ENCODE measurements at regions not wholly inside any gene's neighbourhood (a gene's known extent, or its start where the extent isn't known, plus 50 kb on each side); places are given as distances from the start of the nearest gene placed in this dataset.

DNA sequence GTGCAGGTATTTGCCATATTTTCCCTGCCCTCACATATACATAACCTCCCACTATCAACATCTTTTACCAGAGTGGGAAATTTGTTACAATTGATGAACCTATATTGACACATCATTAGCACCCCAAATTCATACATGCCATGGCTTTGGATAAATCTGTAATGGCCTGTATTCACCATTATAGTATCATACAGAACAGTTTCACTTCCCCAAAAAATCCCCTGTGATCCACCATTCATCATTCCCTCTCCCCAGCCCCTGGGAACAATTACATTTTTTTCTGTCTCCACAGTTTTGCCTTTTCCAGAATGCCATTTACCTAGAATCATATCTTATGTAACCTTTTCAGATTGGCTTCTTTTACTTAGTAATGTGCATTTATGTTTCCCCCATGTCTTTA lies 494.5 kb downstream of the RNF144A start (continued):
- TF ChIP-seq, protein P1, sequence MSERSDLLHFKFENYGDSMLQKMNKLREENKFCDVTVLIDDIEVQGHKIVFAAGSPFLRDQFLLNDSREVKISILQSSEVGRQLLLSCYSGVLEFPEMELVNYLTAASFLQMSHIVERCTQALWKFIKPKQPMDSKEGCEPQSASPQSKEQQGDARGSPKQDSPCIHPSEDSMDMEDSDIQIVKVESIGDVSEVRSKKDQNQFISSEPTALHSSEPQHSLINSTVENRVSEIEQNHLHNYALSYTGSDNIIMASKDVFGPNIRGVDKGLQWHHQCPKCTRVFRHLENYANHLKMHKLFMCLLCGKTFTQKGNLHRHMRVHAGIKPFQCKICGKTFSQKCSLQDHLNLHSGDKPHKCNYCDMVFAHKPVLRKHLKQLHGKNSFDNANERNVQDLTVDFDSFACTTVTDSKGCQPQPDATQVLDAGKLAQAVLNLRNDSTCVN (tag by site-specific recombination; optimal IDR thresholded peaks at IDR 0.05), result no peak
- TF ChIP-seq ZNF37A (tag by site-specific recombination; IDR thresholded peaks at IDR 0.05) (no peak), ZNF792 (tag by site-specific recombination; IDR thresholded peaks at IDR 0.05) (no peak), ZSCAN5A (tag by site-specific recombination; IDR thresholded peaks at IDR 0.05) (no peak)

DNA sequence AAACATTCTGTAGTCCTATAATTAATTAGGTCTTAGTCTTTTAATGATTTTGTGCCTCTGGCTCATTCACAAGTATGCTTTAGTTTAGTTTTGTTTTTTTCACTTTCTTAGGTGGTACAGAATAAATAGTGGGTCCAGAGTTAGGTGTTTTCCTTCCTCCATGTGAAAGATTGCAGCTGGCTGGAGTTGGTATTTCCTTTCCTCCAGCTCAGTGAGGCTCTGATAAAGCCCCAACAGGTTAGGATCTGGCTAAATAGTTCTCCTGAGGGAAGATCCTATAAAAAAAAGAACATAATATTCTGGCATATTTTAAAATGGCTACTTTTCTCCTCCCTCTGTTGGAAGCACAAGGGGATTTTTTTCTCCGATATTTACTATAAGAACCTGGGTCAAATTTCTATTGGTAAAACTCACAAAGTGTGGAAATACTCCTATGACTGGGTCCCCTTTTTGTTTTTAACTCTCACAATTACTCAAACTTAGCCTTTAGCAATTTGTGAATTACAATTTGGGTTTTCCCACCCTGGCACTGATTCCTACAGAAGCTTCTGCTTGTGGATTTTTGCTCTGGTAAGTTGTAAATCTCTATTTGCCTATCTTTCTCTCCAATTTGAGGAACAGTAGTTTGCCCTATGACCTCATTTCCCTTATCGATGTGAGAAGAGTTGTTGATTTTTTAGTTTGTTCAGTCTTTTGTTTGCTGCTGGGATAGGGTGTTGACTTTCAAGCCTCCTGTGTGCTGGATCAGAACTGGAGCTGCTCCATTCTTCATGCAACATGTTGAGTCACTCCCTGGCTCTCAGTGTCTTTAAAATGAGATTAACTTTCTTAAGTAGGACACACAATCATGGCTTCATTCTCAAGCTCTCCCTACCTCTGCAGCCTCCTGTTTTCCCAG lies 500.9 kb downstream of the RNF144A start:
- no peak for TF ChIP-seq ZNF76 (tag by site-specific recombination; IDR thresholded peaks at IDR 0.05; ENCODE audit: borderline replicate concordance, low read depth)
- no peak for TF ChIP-seq YY2 (tag by site-specific recombination; IDR thresholded peaks at IDR 0.05)
- no peak for TF ChIP-seq ZBTB48 (tag by site-specific recombination; IDR thresholded peaks at IDR 0.05)
- no peak for TF ChIP-seq ZNF416 (tag by site-specific recombination; IDR thresholded peaks at IDR 0.05)
- no peak for TF ChIP-seq ZNF621 (tag by site-specific recombination; IDR thresholded peaks at IDR 0.05)
- TF ChIP-seq KLF9 (tag by site-specific recombination; IDR thresholded peaks at IDR 0.05; ENCODE audit: low read depth), result no peak
- Histone ChIP-seq H3K4me1 (ENCODE audit: control insufficient read depth, insufficient read depth, low read length) (no peaks in the 10 kb centered on the region), H3K9me3 (ENCODE audit: control insufficient read depth, insufficient read depth, low read depth, low read length) (no peaks in the 10 kb centered on the region), H3K27ac (ENCODE audit: extremely low read depth, low read depth, low read length) (no peak overlapping the region), H3K36me3 (ENCODE audit: control insufficient read depth in 2 of 2, insufficient read depth in 1 of 2, low read length in 2 of 2) (no peaks in the 10 kb centered on the region), H3K4me3 (ENCODE audit: low read depth, low read length) (no peak overlapping the region)
- ChIA-PET POLR2A (no interaction called here), CTCF (interaction anchor here (3.6 kb wide), 1 partner anchor 9 kb away, joined by 16 read pairs; no protein-coding TSS in a partner anchor)

GRCh38 chr2:7419186-7419585 lies 502.0 kb downstream of the RNF144A start:
- H3K4me1 ChIP-seq (ENCODE audit: control insufficient read depth, insufficient read depth, low read length), result no peaks in the 10 kb centered on the region
- H3K36me3 ChIP-seq (ENCODE audit: control insufficient read depth in 2 of 2, insufficient read depth in 1 of 2, low read length in 2 of 2), result no peaks in the 10 kb centered on the region
- ChIA-PET CTCF (interaction anchor here (3.6 kb wide), 1 partner anchor 8 kb away, joined by 16 read pairs; no protein-coding TSS in a partner anchor), POLR2A (no interaction called here)
- H3K4me3 ChIP-seq (ENCODE audit: low read depth, low read length), result no peak overlapping the region
- no peak overlapping the region for H3K27ac ChIP-seq (ENCODE audit: extremely low read depth, low read depth, low read length)
- no peaks in the 10 kb centered on the region for H3K9me3 ChIP-seq (ENCODE audit: control insufficient read depth, insufficient read depth, low read depth, low read length)
- TF ChIP-seq TCF7L2 (IDR thresholded peaks at IDR 0.05; ENCODE audit: borderline replicate concordance, low read depth, low read length) (no peak), FEZF1 (tag by site-specific recombination; IDR thresholded peaks at IDR 0.05) (no peak), MYNN (tag by site-specific recombination; IDR thresholded peaks at IDR 0.05; ENCODE audit: borderline replicate concordance) (no peak), ZNF24 (tag by site-specific recombination; IDR thresholded peaks at IDR 0.05) (no peak), ZNF140 (tag by site-specific recombination; IDR thresholded peaks at IDR 0.05) (no peak), ZNF777 (tag by site-specific recombination; IDR thresholded peaks at IDR 0.05; ENCODE audit: borderline replicate concordance) (no peak), ZNF510 (tag by site-specific recombination; IDR thresholded peaks at IDR 0.05; ENCODE audit: insufficient replicate concordance) (no peak), ZNF549 (tag by site-specific recombination; IDR thresholded peaks at IDR 0.05) (no peak), ZNF324 (tag by site-specific recombination; IDR thresholded peaks at IDR 0.05) (no peak), ZNF558 (tag by site-specific recombination; IDR thresholded peaks at IDR 0.05) (no peak)
- TF ChIP-seq, protein P2, sequence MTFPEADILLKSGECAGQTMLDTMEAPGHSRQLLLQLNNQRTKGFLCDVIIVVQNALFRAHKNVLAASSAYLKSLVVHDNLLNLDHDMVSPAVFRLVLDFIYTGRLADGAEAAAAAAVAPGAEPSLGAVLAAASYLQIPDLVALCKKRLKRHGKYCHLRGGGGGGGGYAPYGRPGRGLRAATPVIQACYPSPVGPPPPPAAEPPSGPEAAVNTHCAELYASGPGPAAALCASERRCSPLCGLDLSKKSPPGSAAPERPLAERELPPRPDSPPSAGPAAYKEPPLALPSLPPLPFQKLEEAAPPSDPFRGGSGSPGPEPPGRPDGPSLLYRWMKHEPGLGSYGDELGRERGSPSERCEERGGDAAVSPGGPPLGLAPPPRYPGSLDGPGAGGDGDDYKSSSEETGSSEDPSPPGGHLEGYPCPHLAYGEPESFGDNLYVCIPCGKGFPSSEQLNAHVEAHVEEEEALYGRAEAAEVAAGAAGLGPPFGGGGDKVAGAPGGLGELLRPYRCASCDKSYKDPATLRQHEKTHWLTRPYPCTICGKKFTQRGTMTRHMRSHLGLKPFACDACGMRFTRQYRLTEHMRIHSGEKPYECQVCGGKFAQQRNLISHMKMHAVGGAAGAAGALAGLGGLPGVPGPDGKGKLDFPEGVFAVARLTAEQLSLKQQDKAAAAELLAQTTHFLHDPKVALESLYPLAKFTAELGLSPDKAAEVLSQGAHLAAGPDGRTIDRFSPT (tag by site-specific recombination; IDR thresholded peaks at IDR 0.05), result no peak
- TF ChIP-seq, protein P3, sequence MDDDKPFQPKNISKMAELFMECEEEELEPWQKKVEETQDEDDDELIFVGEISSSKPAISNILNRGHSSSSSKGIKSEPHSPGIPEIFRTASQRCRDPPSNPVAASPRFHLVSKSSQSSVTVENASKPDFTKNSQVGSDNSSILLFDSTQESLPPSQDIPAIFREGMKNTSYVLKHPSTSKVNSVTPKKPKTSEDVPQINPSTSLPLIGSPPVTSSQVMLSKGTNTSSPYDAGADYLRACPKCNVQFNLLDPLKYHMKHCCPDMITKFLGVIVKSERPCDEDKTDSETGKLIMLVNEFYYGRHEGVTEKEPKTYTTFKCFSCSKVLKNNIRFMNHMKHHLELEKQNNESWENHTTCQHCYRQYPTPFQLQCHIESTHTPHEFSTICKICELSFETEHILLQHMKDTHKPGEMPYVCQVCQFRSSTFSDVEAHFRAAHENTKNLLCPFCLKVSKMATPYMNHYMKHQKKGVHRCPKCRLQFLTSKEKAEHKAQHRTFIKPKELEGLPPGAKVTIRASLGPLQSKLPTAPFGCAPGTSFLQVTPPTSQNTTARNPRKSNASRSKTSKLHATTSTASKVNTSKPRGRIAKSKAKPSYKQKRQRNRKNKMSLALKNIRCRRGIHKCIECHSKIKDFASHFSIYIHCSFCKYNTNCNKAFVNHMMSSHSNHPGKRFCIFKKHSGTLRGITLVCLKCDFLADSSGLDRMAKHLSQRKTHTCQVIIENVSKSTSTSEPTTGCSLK (tag by site-specific recombination; IDR thresholded peaks at IDR 0.05), result no peak
